ENCODE measurements at regions not wholly inside any gene's neighbourhood (a gene's known extent, or its start where the extent isn't known, plus 50 kb on each side); places are given as distances from the start of the nearest gene placed in this dataset.

DNA sequence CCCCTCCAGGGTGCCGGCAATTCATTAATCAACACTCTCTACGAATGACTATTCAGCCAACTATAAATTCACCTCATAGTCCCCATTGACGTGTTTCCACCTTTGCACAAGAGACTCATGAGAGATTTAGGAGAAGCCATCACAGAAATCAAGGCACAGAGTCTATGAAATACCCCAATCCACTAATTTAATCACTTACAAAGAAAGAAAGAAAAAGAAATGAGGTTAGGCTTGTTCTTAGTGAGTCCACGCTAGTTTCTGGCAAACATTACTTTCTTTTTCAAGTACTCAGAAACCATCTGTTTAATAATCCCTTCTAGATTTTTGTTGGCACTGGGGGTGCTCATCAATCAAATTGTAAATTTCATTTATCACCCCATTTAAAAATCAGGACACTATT is 125.2 kb upstream of the ADPGK start:
- no peaks in the 10 kb centered on the region for H3K36me3 ChIP-seq (ENCODE audit: control insufficient read depth, insufficient read depth, low read length)
- DNase-seq: no peak
- H3K4me3 ChIP-seq (ENCODE audit: low read length): no peak overlapping the region
- no peak overlapping the region for H3K27ac ChIP-seq (ENCODE audit: low read length)
- H3K4me1 ChIP-seq (ENCODE audit: control insufficient read depth, insufficient read depth, low read length): peaks cover 13% of the 10 kb centered on the region
- WGBS (ENCODE audit: insufficient coverage, low lambda C conversion rate): 100% methylated on average over 1 of the region's 4 CpGs
- no peaks in the 10 kb centered on the region for H3K9me3 ChIP-seq (ENCODE audit: control insufficient read depth, low read depth, low read length)
- no peaks in the 10 kb centered on the region for H3K27me3 ChIP-seq (ENCODE audit: control insufficient read depth, insufficient read depth, low read length)

DNA sequence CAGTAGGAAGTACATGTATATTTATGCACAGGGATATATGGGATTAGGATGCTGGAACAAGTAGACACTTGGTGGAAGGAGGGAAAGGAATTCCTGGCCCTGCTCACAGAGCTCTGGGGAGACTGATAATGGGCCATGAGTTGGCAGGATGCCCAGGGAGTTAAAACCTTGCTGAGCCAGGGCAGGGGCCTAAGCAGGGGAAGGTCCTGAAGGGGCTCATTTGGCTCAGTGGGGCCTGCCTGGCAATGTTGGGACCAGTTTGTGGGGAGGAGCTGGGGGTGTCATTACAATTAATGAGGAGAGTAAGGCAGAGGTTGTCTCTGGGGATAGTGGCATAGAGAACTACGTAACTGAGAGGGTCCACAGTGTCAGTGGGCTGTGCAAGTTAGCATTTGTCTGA is 124.2 kb upstream of the ADPGK start:
- DNase-seq: peak; percentile 26 to 59
- no CpG with 5 or more reads among the region's 1 CpG for WGBS (ENCODE audit: insufficient coverage, low lambda C conversion rate)

GRCh38 chr15:72902919-72903260 is 119.3 kb upstream of the ADPGK start:
- H3K27me3 ChIP-seq (ENCODE audit: control insufficient read depth, insufficient read depth, low read length): no peaks in the 10 kb centered on the region
- H3K4me1 ChIP-seq (ENCODE audit: control insufficient read depth, insufficient read depth, low read length): peaks cover 5% of the 10 kb centered on the region
- no peaks in the 10 kb centered on the region for H3K9me3 ChIP-seq (ENCODE audit: control insufficient read depth, low read depth, low read length)
- H3K36me3 ChIP-seq (ENCODE audit: control insufficient read depth, insufficient read depth, low read length): no peaks in the 10 kb centered on the region
- H3K4me3 ChIP-seq (ENCODE audit: low read length): no peak overlapping the region
- WGBS (ENCODE audit: insufficient coverage, low lambda C conversion rate): 80% methylated on average over 1 of the region's 5 CpGs
- H3K27ac ChIP-seq (ENCODE audit: low read length): no peak overlapping the region
- DNase-seq: no peak

More for the DNA sequence above, 124.2 kb upstream of the ADPGK start:
- H3K36me3 ChIP-seq (ENCODE audit: control insufficient read depth, insufficient read depth, low read length): no peaks in the 10 kb centered on the region
- H3K27ac ChIP-seq (ENCODE audit: low read length): no peak overlapping the region
- no peaks in the 10 kb centered on the region for H3K9me3 ChIP-seq (ENCODE audit: control insufficient read depth, low read depth, low read length)
- H3K4me1 ChIP-seq (ENCODE audit: control insufficient read depth, insufficient read depth, low read length): peaks cover 13% of the 10 kb centered on the region
- H3K27me3 ChIP-seq (ENCODE audit: control insufficient read depth, insufficient read depth, low read length): no peaks in the 10 kb centered on the region
- no peak overlapping the region for H3K4me3 ChIP-seq (ENCODE audit: low read length)

- no CpG with 5 or more reads among the region's 15 CpGs for WGBS (ENCODE audit: insufficient coverage, low lambda C conversion rate)
- peak; percentile 36 to 48 for DNase-seq
- Histone ChIP-seq H3K27ac (ENCODE audit: low read length) (no peak overlapping the region), H3K27me3 (ENCODE audit: control insufficient read depth, insufficient read depth, low read length) (no peaks in the 10 kb centered on the region), H3K4me3 (ENCODE audit: low read length) (no peak overlapping the region), H3K36me3 (ENCODE audit: control insufficient read depth, insufficient read depth, low read length) (no peaks in the 10 kb centered on the region), H3K9me3 (ENCODE audit: control insufficient read depth, low read depth, low read length) (no peaks in the 10 kb centered on the region), H3K4me1 (ENCODE audit: control insufficient read depth, insufficient read depth, low read length) (no peaks in the 10 kb centered on the region)
Measured at GRCh38 chr15:72902245-72902918, 118.8 kb upstream of the ADPGK start.

DNA sequence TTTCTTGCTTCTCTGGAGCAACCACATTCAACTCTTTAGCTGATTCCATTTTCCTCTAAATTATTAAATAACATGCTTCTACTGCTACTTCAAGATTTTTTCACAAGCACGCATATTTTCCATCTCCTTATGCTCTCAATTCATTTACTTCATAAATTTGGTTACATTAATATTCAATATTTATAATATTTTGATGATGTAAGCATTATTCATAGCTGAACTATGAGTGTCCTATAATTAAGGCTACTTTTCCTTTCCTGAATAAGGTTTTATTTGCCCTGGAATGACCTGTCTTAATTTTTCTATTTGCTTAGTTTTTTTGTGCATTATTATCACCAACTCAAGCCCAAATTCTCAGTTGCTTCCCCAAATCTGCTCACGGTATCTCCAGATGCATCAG is 109.4 kb upstream of the ADPGK start:
- no peaks in the 10 kb centered on the region for H3K9me3 ChIP-seq (ENCODE audit: control insufficient read depth, low read depth, low read length)
- H3K4me1 ChIP-seq (ENCODE audit: control insufficient read depth, insufficient read depth, low read length): no peaks in the 10 kb centered on the region
- no peak overlapping the region for H3K4me3 ChIP-seq (ENCODE audit: low read length)
- DNase-seq: no peak
- H3K27ac ChIP-seq (ENCODE audit: low read length): no peak overlapping the region
- H3K36me3 ChIP-seq (ENCODE audit: control insufficient read depth, insufficient read depth, low read length): no peaks in the 10 kb centered on the region
- no peaks in the 10 kb centered on the region for H3K27me3 ChIP-seq (ENCODE audit: control insufficient read depth, insufficient read depth, low read length)
- 60% methylated on average over 1 of the region's 2 CpGs for WGBS (ENCODE audit: insufficient coverage, low lambda C conversion rate)

GRCh38 chr15:72890043-72890442 is 106.5 kb upstream of the ADPGK start:
- H3K4me3 ChIP-seq (ENCODE audit: low read length): no peak overlapping the region
- no peaks in the 10 kb centered on the region for H3K4me1 ChIP-seq (ENCODE audit: control insufficient read depth, insufficient read depth, low read length)
- no peaks in the 10 kb centered on the region for H3K27me3 ChIP-seq (ENCODE audit: control insufficient read depth, insufficient read depth, low read length)
- WGBS (ENCODE audit: insufficient coverage, low lambda C conversion rate): 77% methylated on average over 7 of the region's 12 CpGs
- H3K9me3 ChIP-seq (ENCODE audit: control insufficient read depth, low read depth, low read length): no peaks in the 10 kb centered on the region
- H3K27ac ChIP-seq (ENCODE audit: low read length): no peak overlapping the region
- H3K36me3 ChIP-seq (ENCODE audit: control insufficient read depth, insufficient read depth, low read length): no peaks in the 10 kb centered on the region
- no peak for DNase-seq

- H3K4me3 ChIP-seq (ENCODE audit: low read length): no peak overlapping the region
- H3K4me1 ChIP-seq (ENCODE audit: control insufficient read depth, insufficient read depth, low read length): no peaks in the 10 kb centered on the region
- no peak overlapping the region for H3K27ac ChIP-seq (ENCODE audit: low read length)
- no peaks in the 10 kb centered on the region for H3K27me3 ChIP-seq (ENCODE audit: control insufficient read depth, insufficient read depth, low read length)
- H3K9me3 ChIP-seq (ENCODE audit: control insufficient read depth, low read depth, low read length): no peaks in the 10 kb centered on the region
- H3K36me3 ChIP-seq (ENCODE audit: control insufficient read depth, insufficient read depth, low read length): no peaks in the 10 kb centered on the region
- DNase-seq: no peak
- whole genome bisulfite sequencing (ENCODE audit: insufficient coverage, low lambda C conversion rate): no CpG with 5 or more reads among the region's 5 CpGs
Measured at GRCh38 chr15:72889545-72889944, 106.0 kb upstream of the ADPGK start.

GRCh38 chr15:72888811-72889210 is 105.3 kb upstream of the ADPGK start:
- Histone ChIP-seq H3K4me1 (ENCODE audit: control insufficient read depth, insufficient read depth, low read length) (no peaks in the 10 kb centered on the region), H3K9me3 (ENCODE audit: control insufficient read depth, low read depth, low read length) (no peaks in the 10 kb centered on the region), H3K27me3 (ENCODE audit: control insufficient read depth, insufficient read depth, low read length) (no peaks in the 10 kb centered on the region), H3K4me3 (ENCODE audit: low read length) (no peak overlapping the region), H3K36me3 (ENCODE audit: control insufficient read depth, insufficient read depth, low read length) (no peaks in the 10 kb centered on the region), H3K27ac (ENCODE audit: low read length) (no peak overlapping the region)
- WGBS (ENCODE audit: insufficient coverage, low lambda C conversion rate): no CpG with 5 or more reads among the region's 7 CpGs
- DNase-seq: no peak

DNA sequence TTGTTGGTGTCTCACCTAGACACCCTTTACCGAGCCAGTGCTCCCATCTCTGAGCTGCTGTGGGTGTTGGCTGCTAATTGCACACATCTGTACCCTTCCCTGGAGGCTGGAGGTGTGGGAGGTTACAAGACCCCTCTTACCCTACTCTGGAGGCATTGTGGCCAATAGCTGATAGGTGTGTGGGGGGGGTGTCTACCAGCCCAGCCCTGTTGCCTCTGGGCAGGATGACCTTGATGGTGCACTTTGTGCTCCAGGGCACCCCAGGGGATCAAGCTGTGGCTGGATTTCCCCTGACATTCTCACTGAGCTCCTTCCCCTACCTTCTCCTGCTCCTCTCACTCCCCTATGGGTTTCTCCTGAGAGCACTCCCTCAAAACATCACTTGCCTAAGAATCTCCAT is 104.7 kb upstream of the ADPGK start:
- Histone ChIP-seq H3K36me3 (ENCODE audit: control insufficient read depth, insufficient read depth, low read length) (no peaks in the 10 kb centered on the region), H3K4me3 (ENCODE audit: low read length) (no peak overlapping the region), H3K27ac (ENCODE audit: low read length) (no peak overlapping the region), H3K4me1 (ENCODE audit: control insufficient read depth, insufficient read depth, low read length) (no peaks in the 10 kb centered on the region), H3K9me3 (ENCODE audit: control insufficient read depth, low read depth, low read length) (no peaks in the 10 kb centered on the region), H3K27me3 (ENCODE audit: control insufficient read depth, insufficient read depth, low read length) (no peaks in the 10 kb centered on the region)
- no peak for DNase-seq
- WGBS (ENCODE audit: insufficient coverage, low lambda C conversion rate): no CpG with 5 or more reads among the region's 1 CpG

GRCh38 chr15:72887376-72887775 is 103.8 kb upstream of the ADPGK start:
- Histone ChIP-seq H3K27ac (ENCODE audit: low read length) (no peak overlapping the region), H3K4me1 (ENCODE audit: control insufficient read depth, insufficient read depth, low read length) (no peaks in the 10 kb centered on the region), H3K4me3 (ENCODE audit: low read length) (no peak overlapping the region), H3K9me3 (ENCODE audit: control insufficient read depth, low read depth, low read length) (no peaks in the 10 kb centered on the region), H3K36me3 (ENCODE audit: control insufficient read depth, insufficient read depth, low read length) (no peaks in the 10 kb centered on the region), H3K27me3 (ENCODE audit: control insufficient read depth, insufficient read depth, low read length) (no peaks in the 10 kb centered on the region)
- DNase-seq: no peak
- no CpG with 5 or more reads among the region's 1 CpG for WGBS (ENCODE audit: insufficient coverage, low lambda C conversion rate)

GRCh38 chr15:72884311-72884710 is 100.8 kb upstream of the ADPGK start:
- WGBS (ENCODE audit: insufficient coverage, low lambda C conversion rate): 100% methylated on average over 2 of the region's 7 CpGs
- no peak for DNase-seq
- Histone ChIP-seq H3K36me3 (ENCODE audit: control insufficient read depth, insufficient read depth, low read length) (no peaks in the 10 kb centered on the region), H3K27me3 (ENCODE audit: control insufficient read depth, insufficient read depth, low read length) (no peaks in the 10 kb centered on the region), H3K4me1 (ENCODE audit: control insufficient read depth, insufficient read depth, low read length) (no peaks in the 10 kb centered on the region), H3K9me3 (ENCODE audit: control insufficient read depth, low read depth, low read length) (peaks cover 5% of the 10 kb centered on the region), H3K27ac (ENCODE audit: low read length) (no peak overlapping the region), H3K4me3 (ENCODE audit: low read length) (no peak overlapping the region)
